ENCODE measurements at regions not wholly inside any gene's neighbourhood (a gene's known extent, or its start where the extent isn't known, plus 50 kb on each side); places are given as distances from the start of the nearest gene placed in this dataset.
A peak's percentile ranks its signal among the peaks of the same experiment; 100 is the strongest.
"Not testable (repeated sequence)": the region's sequence is repeated elsewhere in the genome, so short reads cannot be mapped to it uniquely, and the experiment has no call there.

DNA sequence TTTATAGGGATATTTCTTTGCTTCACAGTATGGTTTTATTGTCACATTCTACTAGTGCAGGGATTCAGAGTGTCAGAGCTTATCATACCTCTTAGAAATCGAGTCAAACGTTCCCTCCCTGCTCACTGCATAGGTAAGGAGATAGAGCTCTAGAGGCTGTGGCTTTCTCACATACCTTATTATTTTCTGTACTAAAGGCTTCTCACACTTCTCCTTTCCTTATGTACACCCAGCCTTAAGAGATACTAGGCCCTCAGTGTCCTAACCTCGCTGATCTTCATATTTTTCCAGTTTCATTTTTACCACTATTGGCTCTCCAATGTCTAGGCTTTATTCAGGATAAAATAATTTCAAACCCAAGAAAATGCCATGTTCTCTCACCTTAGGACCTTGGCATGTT, 297.3 kb upstream of the RIOK2 start:
- DNase-seq (ENCODE audit: low spot score), result no peak

GRCh38 chr5:97488126-97488668, 305.1 kb upstream of the RIOK2 start:
- no peak for DNase-seq (ENCODE audit: low spot score)

GRCh38 chr5:97489010-97489840, 306.2 kb upstream of the RIOK2 start:
- no peak for DNase-seq (ENCODE audit: low spot score)

GRCh38 chr5:97494465-97494864, 311.4 kb upstream of the RIOK2 start:
- DNase-seq (ENCODE audit: low spot score), result no peak

DNA sequence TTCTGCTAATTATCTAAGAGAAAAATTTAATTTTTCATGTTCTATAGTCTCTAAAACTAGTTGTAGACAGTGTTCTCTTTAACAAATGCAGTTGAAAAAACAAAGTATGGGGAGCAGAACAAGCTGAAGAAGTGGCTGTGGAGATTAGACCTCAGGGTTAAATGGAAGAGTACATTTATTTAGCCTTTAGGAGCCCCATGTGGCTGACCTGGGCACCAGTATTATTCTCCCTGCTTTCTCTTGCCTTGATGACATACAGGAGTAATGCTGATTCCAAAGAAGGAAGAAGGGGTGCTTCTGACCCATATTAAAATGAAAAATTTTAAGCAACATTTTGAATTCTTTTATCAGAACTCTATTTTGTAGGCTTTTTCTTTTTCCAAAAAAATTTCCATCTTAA, 312.3 kb upstream of the RIOK2 start:
- DNase-seq (ENCODE audit: low spot score), result no peak

- no peak for DNase-seq (ENCODE audit: low spot score)
Measured at GRCh38 chr5:97496037-97496436, 313.0 kb upstream of the RIOK2 start.

DNA sequence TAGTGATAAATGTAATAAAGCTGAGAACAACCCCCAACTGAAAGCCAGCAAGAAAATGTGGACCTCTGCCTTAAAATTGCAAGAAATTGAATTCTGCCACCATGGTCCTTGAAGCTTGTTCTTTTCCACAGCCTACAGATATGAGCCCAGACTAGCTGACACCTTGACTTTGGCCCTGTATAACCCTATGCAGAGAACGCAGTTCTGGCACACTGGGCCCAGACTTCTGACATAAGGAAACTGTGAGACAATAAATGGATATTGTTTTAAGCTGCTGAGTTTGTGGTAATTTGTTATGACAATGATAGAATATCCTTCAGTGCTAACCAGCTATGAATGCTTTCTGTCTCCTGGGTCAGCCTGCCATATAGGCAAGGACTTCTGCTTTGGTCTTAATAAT, 315.6 kb upstream of the RIOK2 start:
- no peak for DNase-seq (ENCODE audit: low spot score)

DNA sequence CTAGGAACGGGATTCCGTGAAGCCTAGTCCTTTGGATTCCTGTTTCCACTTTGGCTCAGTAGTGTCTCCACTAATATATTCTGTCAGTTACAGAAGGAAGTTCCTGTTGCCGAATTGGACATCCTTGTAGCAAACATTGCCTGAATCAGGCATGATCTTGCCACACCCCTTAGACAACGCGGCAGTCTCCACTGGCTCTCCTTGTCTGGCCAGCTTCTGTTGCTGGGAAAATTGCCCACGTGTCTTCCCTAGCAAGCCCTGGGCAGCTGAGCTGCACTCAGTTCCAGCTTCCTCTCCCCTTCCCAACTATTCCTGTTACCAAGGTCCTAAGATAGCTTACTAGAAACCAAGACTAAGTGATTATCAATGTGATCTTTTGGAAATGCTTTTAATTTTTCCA, 316.6 kb upstream of the RIOK2 start:
- DNase-seq (ENCODE audit: low spot score), result no peak

- no peak for DNase-seq (ENCODE audit: low spot score)
Measured at GRCh38 chr5:97501286-97501964, 318.4 kb upstream of the RIOK2 start.

DNA sequence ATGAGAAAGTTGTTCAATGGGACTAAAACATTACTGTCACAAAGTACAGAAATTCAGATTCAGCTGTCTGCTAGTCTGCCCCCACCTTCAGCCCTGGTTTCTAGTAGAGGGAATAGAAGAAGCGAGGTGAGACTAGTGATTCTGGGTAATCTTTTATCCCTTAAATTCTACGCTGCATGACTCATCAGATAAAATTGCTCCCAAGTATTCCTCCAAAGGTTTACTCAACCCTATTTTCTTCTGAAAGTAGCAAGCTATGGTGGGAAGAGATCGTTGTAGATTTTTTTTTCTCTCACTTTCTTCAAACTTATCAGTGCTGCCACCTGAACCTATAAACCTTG, 318.9 kb upstream of the RIOK2 start:
- no peak for DNase-seq (ENCODE audit: low spot score)

GRCh38 chr5:97508864-97509263, 325.8 kb upstream of the RIOK2 start:
- DNase-seq (ENCODE audit: low spot score), result no peak

DNA sequence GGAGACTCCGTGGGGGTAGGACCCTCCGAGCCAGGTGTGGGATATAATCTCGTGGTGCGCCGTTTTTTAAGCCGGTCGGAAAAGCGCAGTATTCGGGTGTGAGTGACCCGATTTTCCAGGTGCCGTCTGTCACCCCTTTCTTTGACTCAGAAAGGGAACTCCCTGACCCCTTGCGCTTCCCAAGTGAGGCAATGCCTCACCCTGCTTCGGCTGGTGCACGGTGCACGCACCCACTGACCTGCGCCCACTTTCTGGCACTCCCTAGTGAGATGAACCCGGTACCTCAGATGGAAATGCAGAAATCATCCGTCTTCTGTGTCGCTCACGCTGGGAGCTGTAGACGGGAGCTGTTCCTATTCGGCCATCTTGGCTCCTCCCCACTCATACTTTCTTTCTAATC, 336.5 kb upstream of the RIOK2 start:
- DNase-seq (ENCODE audit: low spot score), result not testable (repeated sequence)

GRCh38 chr5:97523336-97523735, 340.3 kb upstream of the RIOK2 start:
- not testable (repeated sequence) for DNase-seq (ENCODE audit: low spot score)

DNA sequence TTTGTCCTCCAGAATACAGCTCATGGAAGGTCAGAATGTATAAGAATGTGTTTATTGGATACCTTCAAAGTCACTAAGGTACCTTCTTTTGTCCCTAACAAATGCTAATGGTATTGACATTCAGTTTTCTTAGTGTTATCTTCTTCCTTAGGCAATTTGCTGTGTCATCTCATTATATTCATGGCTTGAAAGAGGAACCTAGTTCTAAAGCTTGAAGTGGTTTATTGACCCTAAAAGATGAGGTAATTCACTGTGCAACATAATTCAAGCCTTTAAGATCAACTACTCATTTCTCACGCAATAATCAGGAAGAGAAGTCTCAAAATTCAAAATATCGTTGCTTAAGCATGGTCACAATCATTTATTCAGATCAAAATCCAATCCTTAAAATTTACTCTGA, 342.7 kb upstream of the RIOK2 start:
- no peak for DNase-seq (ENCODE audit: low spot score)

- no peak for DNase-seq (ENCODE audit: low spot score)
Measured at GRCh38 chr5:97528941-97529340, 345.9 kb upstream of the RIOK2 start.

- DNase-seq (ENCODE audit: low spot score), result no peak
Measured at GRCh38 chr5:97529354-97529985, 346.4 kb upstream of the RIOK2 start.

- peak; percentile 30 for DNase-seq (ENCODE audit: low spot score)
Measured at GRCh38 chr5:97531549-97531948, 348.5 kb upstream of the RIOK2 start.

- DNase-seq (ENCODE audit: low spot score), result peak; percentile 78
Measured at GRCh38 chr5:97534166-97534565, 351.1 kb upstream of the RIOK2 start.

DNA sequence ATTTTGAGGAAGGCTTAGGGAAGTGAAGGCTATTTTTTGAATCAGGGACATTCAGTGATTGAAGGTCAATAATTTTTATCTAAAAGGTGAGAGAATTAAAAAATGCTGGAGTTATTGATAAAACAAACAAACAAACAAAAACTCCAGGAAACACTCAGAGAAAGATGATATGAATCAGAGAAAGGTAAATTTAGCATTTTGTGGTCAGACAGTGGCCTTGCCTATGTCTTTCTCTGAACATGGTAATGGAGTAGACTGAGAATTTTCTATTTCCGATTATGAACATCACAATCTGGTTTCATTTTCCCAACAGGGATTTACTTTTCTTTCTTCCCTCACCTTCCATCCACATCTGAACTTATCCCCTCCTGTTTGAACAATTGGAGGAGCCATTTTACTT, 353.6 kb upstream of the RIOK2 start:
- DNase-seq (ENCODE audit: low spot score), result no peak

GRCh38 chr5:97538912-97539311, 355.9 kb upstream of the RIOK2 start:
- no peak for DNase-seq (ENCODE audit: low spot score)

- DNase-seq (ENCODE audit: low spot score), result no peak
Measured at GRCh38 chr5:97541864-97542263, 358.8 kb upstream of the RIOK2 start.

GRCh38 chr5:97542469-97542868, 359.4 kb upstream of the RIOK2 start:
- DNase-seq (ENCODE audit: low spot score), result no peak

DNA sequence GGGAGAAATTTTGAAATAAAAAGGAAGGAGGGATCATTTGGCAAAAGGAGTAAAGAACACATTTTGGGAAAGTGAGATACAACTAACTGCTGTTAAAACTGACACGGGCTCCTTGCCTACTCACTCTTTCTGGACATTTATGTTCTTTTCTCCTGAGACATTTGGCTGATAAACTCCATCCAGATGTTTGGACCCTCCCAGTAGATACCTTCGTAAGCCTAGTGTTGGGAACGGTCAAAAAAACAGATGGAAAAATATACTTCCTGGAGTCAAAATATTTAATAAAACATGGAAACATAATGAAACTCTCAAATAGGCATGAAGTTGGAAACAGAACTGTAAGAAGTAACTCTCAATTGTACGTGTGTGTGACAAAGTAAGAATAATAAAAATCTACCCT, 360.1 kb upstream of the RIOK2 start:
- DNase-seq (ENCODE audit: low spot score), result no peak
